GM23248 (cell line): ENCODE measurements at regions not wholly inside any gene's neighbourhood (a gene's known extent, or its start where the extent isn't known, plus 50 kb on each side); places are given as distances from the start of the nearest gene placed in this dataset.

Experiments
- EZH2 ChIP-seq: fragments of 200-600 bp; sonication (generic); IDR thresholded peaks from 2 replicates; pipeline ENCODE4 v1.6.1; 2018; ENCODE audit warnings: antibody characterized with exemption, mild to moderate bottlenecking; ENCODE audit not compliant: insufficient read depth, poor library complexity, severe bottlenecking
- EZH2phosphoT487 ChIP-seq: fragments of 200-600 bp; sonication (generic); IDR thresholded peaks from 2 replicates; pipeline ENCODE4 v1.6.1; 2018; ENCODE audit warnings: antibody characterized with exemption, moderate library complexity, mild to moderate bottlenecking, low read depth; ENCODE audit not compliant: insufficient read depth

- TF ChIP-seq EZH2phosphoT487, result no peak
- no peak for TF ChIP-seq EZH2
Measured at GRCh38 chr5:62980884-62981283, 402.3 kb downstream of the LRRC70 start.
